IPS-20b (cell line): ENCODE measurements at regions not wholly inside any gene's neighbourhood (a gene's known extent, or its start where the extent isn't known, plus 50 kb on each side); places are given as distances from the start of the nearest gene placed in this dataset.

Experiments
- H3K27ac ChIP-seq: one replicate; pipeline ENCODE4 v1.5.1; 2013; ENCODE audit warnings: low read length
- H3K27me3 ChIP-seq: 2 replicates; pipeline ENCODE4 v1.6.1; 2013; ENCODE audit warnings: mild to moderate bottlenecking, low read length, inconsistent platforms; ENCODE audit not compliant: insufficient read depth
- H3K36me3 ChIP-seq: 2 replicates; pipeline ENCODE4 v1.6.1; 2013; ENCODE audit warnings: low read depth, mild to moderate bottlenecking, inconsistent platforms, low read length, moderate library complexity; ENCODE audit not compliant: insufficient read depth
- H3K4me1 ChIP-seq: 2 replicates; pipeline ENCODE4 v1.6.1; 2013; ENCODE audit warnings: mild to moderate bottlenecking, control low read depth, inconsistent platforms, low read length, moderate library complexity; ENCODE audit not compliant: insufficient read depth
- H3K4me3 ChIP-seq: 2 replicates; pipeline ENCODE4 v1.5.1; 2013; ENCODE audit warnings: mild to moderate bottlenecking, low read length, inconsistent platforms
- H3K9ac ChIP-seq: 2 replicates; pipeline ENCODE4 v1.6.1; 2013; ENCODE audit warnings: low read depth, mild to moderate bottlenecking, inconsistent platforms, low read length, moderate library complexity
- H3K9me3 ChIP-seq: 2 replicates; pipeline ENCODE4 v1.6.1; 2013; ENCODE audit warnings: mild to moderate bottlenecking, low read depth, low read length, inconsistent platforms; ENCODE audit not compliant: insufficient read depth

DNA sequence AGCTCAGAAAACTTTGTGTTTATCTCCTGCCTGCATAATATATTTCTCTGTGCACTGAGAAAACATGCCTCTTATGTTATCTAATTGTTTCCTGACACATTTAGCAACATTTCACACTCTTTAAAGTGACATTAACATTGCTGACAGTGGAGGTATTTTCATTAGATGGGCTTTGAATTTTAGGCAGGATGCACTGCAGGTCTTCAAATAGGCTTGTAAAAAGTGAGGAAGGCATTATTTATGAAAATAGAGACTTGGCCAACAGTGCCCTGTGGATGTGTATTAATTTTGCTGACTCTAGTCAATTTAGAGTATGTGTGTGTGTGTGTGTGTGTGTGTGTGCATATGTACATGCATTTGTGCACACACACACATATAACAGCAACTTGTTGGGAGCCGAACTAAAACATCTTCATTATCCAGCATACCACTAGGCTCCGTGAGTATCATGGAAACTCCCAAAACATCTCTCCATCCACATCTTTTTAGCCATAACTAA is 429.5 kb upstream of the WWC1 start:
- no peak overlapping the region for H3K4me3 ChIP-seq
- no peaks in the 10 kb centered on the region for H3K36me3 ChIP-seq
- no peaks in the 10 kb centered on the region for H3K27me3 ChIP-seq
- H3K9me3 ChIP-seq = no peaks in the 10 kb centered on the region
- H3K9ac ChIP-seq = no peak overlapping the region
- no peaks in the 10 kb centered on the region for H3K4me1 ChIP-seq
- no peak overlapping the region for H3K27ac ChIP-seq

- Histone ChIP-seq H3K9ac (no peak overlapping the region), H3K36me3 (no peaks in the 10 kb centered on the region), H3K4me3 (no peak overlapping the region), H3K27ac (no peak overlapping the region), H3K4me1 (no peaks in the 10 kb centered on the region), H3K9me3 (no peaks in the 10 kb centered on the region), H3K27me3 (no peaks in the 10 kb centered on the region)
Observed at GRCh38 chr5:167863883-167864282, 427.6 kb upstream of the WWC1 start.

GRCh38 chr5:167864801-167865200 is 426.6 kb upstream of the WWC1 start:
- H3K9me3 ChIP-seq = no peaks in the 10 kb centered on the region
- no peak overlapping the region for H3K9ac ChIP-seq
- no peaks in the 10 kb centered on the region for H3K27me3 ChIP-seq
- no peak overlapping the region for H3K4me3 ChIP-seq
- H3K36me3 ChIP-seq = no peaks in the 10 kb centered on the region
- no peak overlapping the region for H3K27ac ChIP-seq
- no peaks in the 10 kb centered on the region for H3K4me1 ChIP-seq

DNA sequence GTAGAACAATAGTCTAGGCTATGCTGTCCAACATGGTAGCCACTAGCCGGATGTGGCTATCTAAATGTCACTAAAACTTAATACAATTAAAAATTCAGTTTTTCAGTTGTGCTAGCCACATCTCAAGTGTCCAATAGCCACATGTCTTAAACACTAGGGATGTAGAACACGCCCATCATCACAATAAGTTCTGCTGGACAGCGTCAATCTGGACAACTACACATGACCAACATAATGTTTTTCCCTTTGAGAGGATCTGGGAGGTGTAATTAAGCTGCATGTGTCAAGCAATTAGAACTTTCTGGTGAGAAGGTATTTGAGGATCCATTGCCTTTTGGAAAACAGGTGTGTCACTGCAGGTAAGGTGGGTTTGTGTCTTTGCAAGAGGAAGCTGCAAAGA is 424.6 kb upstream of the WWC1 start:
- Histone ChIP-seq H3K27me3 (no peaks in the 10 kb centered on the region), H3K4me3 (no peak overlapping the region), H3K27ac (no peak overlapping the region), H3K36me3 (no peaks in the 10 kb centered on the region), H3K9me3 (no peaks in the 10 kb centered on the region), H3K4me1 (no peaks in the 10 kb centered on the region), H3K9ac (no peak overlapping the region)

DNA sequence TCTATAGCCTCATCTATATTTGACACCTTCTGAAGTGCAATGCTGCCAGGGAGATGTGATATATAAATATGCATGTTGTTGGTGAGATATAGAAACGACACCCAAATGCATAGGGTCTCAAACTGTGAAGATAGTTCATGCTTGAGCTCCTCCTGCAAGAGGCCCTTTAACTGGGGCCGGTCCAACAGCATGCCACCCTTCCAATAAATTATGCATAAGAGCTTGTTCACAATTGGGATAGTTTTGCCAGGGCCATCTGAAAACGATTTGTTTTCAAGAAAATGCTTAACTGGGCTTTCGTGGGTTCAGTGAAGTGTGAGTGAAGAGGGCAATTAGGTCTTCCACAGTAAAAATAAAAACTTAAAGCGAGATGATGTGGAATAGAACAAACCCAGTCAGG is 424.2 kb upstream of the WWC1 start:
- Histone ChIP-seq H3K4me3 (no peak overlapping the region), H3K27ac (no peak overlapping the region), H3K27me3 (no peaks in the 10 kb centered on the region), H3K9me3 (no peaks in the 10 kb centered on the region), H3K4me1 (no peaks in the 10 kb centered on the region), H3K9ac (no peak overlapping the region), H3K36me3 (no peaks in the 10 kb centered on the region)

DNA sequence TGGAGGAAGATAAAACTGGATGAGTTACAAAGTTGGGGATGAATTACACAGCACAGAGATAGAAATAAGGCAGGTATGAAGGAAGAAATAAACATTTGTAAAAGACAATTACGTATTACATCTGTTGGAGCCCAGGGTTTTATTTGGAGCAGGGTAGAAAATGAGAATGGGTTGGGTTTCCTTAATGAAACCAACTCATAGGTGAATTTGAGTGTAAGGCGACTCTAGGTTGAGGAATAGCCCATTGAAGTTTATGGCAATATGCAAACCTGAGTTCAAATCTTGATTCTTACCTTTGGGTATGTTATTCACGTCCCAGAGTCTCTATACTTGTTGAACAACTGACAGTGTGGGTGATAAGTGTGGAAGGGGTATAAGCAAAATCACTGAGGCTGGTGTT is 422.3 kb upstream of the WWC1 start:
- Histone ChIP-seq H3K4me1 (no peaks in the 10 kb centered on the region), H3K9me3 (no peaks in the 10 kb centered on the region), H3K9ac (no peak overlapping the region), H3K36me3 (no peaks in the 10 kb centered on the region), H3K4me3 (no peak overlapping the region), H3K27me3 (no peaks in the 10 kb centered on the region), H3K27ac (no peak overlapping the region)

GRCh38 chr5:167870055-167870454 is 421.4 kb upstream of the WWC1 start:
- H3K9ac ChIP-seq = no peak overlapping the region
- no peaks in the 10 kb centered on the region for H3K9me3 ChIP-seq
- H3K36me3 ChIP-seq = no peaks in the 10 kb centered on the region
- H3K27ac ChIP-seq = no peak overlapping the region
- H3K4me3 ChIP-seq = no peak overlapping the region
- no peaks in the 10 kb centered on the region for H3K27me3 ChIP-seq
- H3K4me1 ChIP-seq = no peaks in the 10 kb centered on the region

GRCh38 chr5:167871091-167871490 is 420.4 kb upstream of the WWC1 start:
- Histone ChIP-seq H3K9ac (no peak overlapping the region), H3K27ac (no peak overlapping the region), H3K9me3 (no peaks in the 10 kb centered on the region), H3K27me3 (no peaks in the 10 kb centered on the region), H3K36me3 (no peaks in the 10 kb centered on the region), H3K4me3 (no peak overlapping the region), H3K4me1 (no peaks in the 10 kb centered on the region)

DNA sequence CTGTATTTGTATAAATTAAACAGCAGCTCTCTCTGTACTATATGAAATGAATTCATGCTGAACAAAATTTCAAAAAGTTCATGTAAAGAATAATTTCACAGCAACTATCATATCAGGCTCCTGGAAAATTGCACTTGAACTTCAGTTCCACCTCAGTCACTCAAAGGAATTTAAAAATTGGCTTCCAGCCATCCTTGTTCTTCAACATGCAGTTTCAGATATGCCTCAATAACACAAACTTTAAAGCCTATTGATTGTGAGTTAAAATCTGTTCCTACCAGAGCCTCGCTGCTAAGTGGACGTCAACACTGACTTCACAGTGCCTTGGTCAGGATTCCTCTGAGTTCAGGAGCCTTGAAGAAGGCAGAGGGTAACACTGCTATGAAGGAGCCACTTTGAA is 418.7 kb upstream of the WWC1 start:
- Histone ChIP-seq H3K27ac (no peak overlapping the region), H3K36me3 (no peaks in the 10 kb centered on the region), H3K9ac (no peak overlapping the region), H3K4me1 (no peaks in the 10 kb centered on the region), H3K9me3 (no peaks in the 10 kb centered on the region), H3K27me3 (no peaks in the 10 kb centered on the region), H3K4me3 (no peak overlapping the region)

GRCh38 chr5:167877114-167877722 is 414.2 kb upstream of the WWC1 start:
- Histone ChIP-seq H3K36me3 (no peaks in the 10 kb centered on the region), H3K27me3 (no peaks in the 10 kb centered on the region)

GRCh38 chr5:167877924-167878323 is 413.5 kb upstream of the WWC1 start:
- H3K9ac ChIP-seq = no peak overlapping the region
- H3K36me3 ChIP-seq = no peaks in the 10 kb centered on the region
- H3K4me1 ChIP-seq = no peaks in the 10 kb centered on the region
- no peak overlapping the region for H3K27ac ChIP-seq
- H3K4me3 ChIP-seq = no peak overlapping the region
- H3K27me3 ChIP-seq = no peaks in the 10 kb centered on the region
- no peaks in the 10 kb centered on the region for H3K9me3 ChIP-seq

More at GRCh38 chr5:167877114-167877722, 414.2 kb upstream of the WWC1 start:
- Histone ChIP-seq H3K27ac (no peak overlapping the region), H3K4me3 (no peak overlapping the region), H3K9me3 (no peaks in the 10 kb centered on the region), H3K4me1 (no peaks in the 10 kb centered on the region), H3K9ac (no peak overlapping the region)

GRCh38 chr5:167880420-167880819 is 411.0 kb upstream of the WWC1 start:
- no peaks in the 10 kb centered on the region for H3K36me3 ChIP-seq
- no peaks in the 10 kb centered on the region for H3K9me3 ChIP-seq
- no peak overlapping the region for H3K4me3 ChIP-seq
- H3K27me3 ChIP-seq = no peaks in the 10 kb centered on the region
- 0 out of 2 replicates have a peak, but pooled peaks cover 2% of the 10 kb centered on the region for H3K4me1 ChIP-seq
- H3K9ac ChIP-seq = no peak overlapping the region
- no peak overlapping the region for H3K27ac ChIP-seq
